Stomach (tissue), 8 donors: ENCODE measurements at regions not wholly inside any gene's neighbourhood (a gene's known extent, or its start where the extent isn't known, plus 50 kb on each side); places are given as distances from the start of the nearest gene placed in this dataset.

Source experiments
- DNase-seq, 2 donors: peaks; one replicate each; pipeline versions ENCODE4 v3.0.0 to v3.0.0-alpha.2; 2013 to 2019
- H3K27ac ChIP-seq, 5 donors: fragments of 200-600 bp in 4 of 5; sonication (generic) in 4 of 5; one replicate each; pipeline ENCODE4 v1.5.1; 2013 to 2019; ENCODE audit warnings: mild to moderate bottlenecking in 1 of 5, moderate library complexity in 1 of 5
- H3K27me3 ChIP-seq, 3 donors: fragments of 200-600 bp; sonication (generic); one replicate each; pipeline ENCODE4 v1.5.1; 2017 to 2019; ENCODE audit warnings: mixed run types in 1 of 3
- H3K36me3 ChIP-seq, 4 donors: fragments of 200-600 bp; sonication (generic); 1 replicate in 3 of 4; 2 replicates in 1 of 4; pipeline ENCODE4 v1.5.1; 2016 to 2019
- H3K4me1 ChIP-seq, 4 donors: fragments of 200-600 bp; sonication (generic); one replicate each; pipeline ENCODE4 v1.5.1; 2016 to 2019
- H3K4me3 ChIP-seq, 4 donors: fragments of 200-600 bp; sonication (generic) in 3 of 4; one replicate each; pipeline ENCODE4 v1.5.1; 2016 to 2019; ENCODE audit warnings: mild to moderate bottlenecking in 1 of 4
- H3K9me3 ChIP-seq, 4 donors: fragments of 200-600 bp; sonication (generic); one replicate each; pipeline ENCODE4 v1.5.1; 2016 to 2019
- CTCF ChIP-seq, 7 experiments: fragments of 450-650 bp in 4 of 7; fragments of 200-600 bp in 3 of 7; sonication (generic) in 3 of 7; IDR thresholded peaks; one replicate each; pipeline ENCODE4 v1.5.1; 2016 to 2019; ENCODE audit warnings: antibody characterized with exemption in 7 of 7, control low read depth in 2 of 7, mild to moderate bottlenecking in 1 of 7
- EP300 ChIP-seq: sonication (generic); formaldehyde crosslinking; IDR thresholded peaks from one replicate; pipeline ENCODE4 v1.6.1; 2017; ENCODE audit warnings: antibody characterized with exemption
- POLR2A ChIP-seq, 4 donors: fragments of 450-650 bp; IDR thresholded peaks; one replicate each; pipeline ENCODE4 v1.6.1; 2016; ENCODE audit warnings: antibody characterized with exemption in 4 of 4, control low read depth in 2 of 4, mild to moderate bottlenecking in 1 of 4, moderate library complexity in 1 of 4
- POLR2AphosphoS5 ChIP-seq, 3 donors: sonication (generic); formaldehyde crosslinking; IDR thresholded peaks; one replicate each; pipeline ENCODE4 v1.6.1; 2016; ENCODE audit warnings: antibody characterized with exemption in 3 of 3
- WGBS, 5 donors: extraction: QIAGEN DNeasy Blood & Tissue Kit in 3 of 5; methylation state at CpG; one replicate each; pipeline versions ENCODE4 v1.1.5 to v1.1.7; 2013 to 2018; 5-methylcytosine and 5-hydroxymethylcytosine counted together
- intact Hi-C: fragments of 100-400 bp; cut with DNase I; formaldehyde crosslinking; loops from one replicate; pipeline ENCODE4 v1.15.1; 2023; ENCODE audit warnings: low total_unique reads
- donor health status: healthy with polysubstance abuse.
- donor health status: Bipolar disorder and iron deficiency.
- donor health status: healthy.

- no peaks in the 10 kb centered on the region for H3K4me1 ChIP-seq
- no peak overlapping the region for H3K27ac ChIP-seq
- intact Hi-C loops = no loop called here
- H3K27me3 ChIP-seq = no peaks in the 10 kb centered on the region
- DNase-seq = no peak
- TF ChIP-seq POLR2A (IDR thresholded peaks at IDR 0.05) (no peak), EP300 (no peak), POLR2AphosphoS5 (IDR thresholded peaks at IDR 0.05) (no peak), CTCF (IDR thresholded peaks at IDR 0.05) (no peak)
- peaks cover 0 to 8% (median 0%) of the 10 kb centered on the region in 4 donors for H3K9me3 ChIP-seq
- 79 to 86% (median 81%) methylated on average over 10 of the region's 10 CpGs for WGBS, 5 donors
- no peak overlapping the region for H3K4me3 ChIP-seq
- H3K36me3 ChIP-seq = no peaks in the 10 kb centered on the region
Measured at GRCh38 chr2:67600222-67600871, 203.2 kb downstream of the ETAA1 start.

- Histone ChIP-seq H3K4me3 (no peak overlapping the region), H3K27ac (no peak overlapping the region), H3K9me3 (peaks cover 0 to 8% (median 0%) of the 10 kb centered on the region in 4 donors), H3K4me1 (no peaks in the 10 kb centered on the region), H3K27me3 (no peaks in the 10 kb centered on the region), H3K36me3 (no peaks in the 10 kb centered on the region)
- DNase-seq = no peak
- TF ChIP-seq EP300 (no peak), POLR2A (IDR thresholded peaks at IDR 0.05) (no peak), POLR2AphosphoS5 (IDR thresholded peaks at IDR 0.05) (no peak), CTCF (IDR thresholded peaks at IDR 0.05) (no peak)
- WGBS, 5 donors = 62 to 72% (median 64%) methylated on average over 1 of the region's 1 CpG
- intact Hi-C loops = no loop called here
Measured at GRCh38 chr2:67600946-67601345, 203.8 kb downstream of the ETAA1 start.

GRCh38 chr2:67604360-67604759, 207.2 kb downstream of the ETAA1 start:
- 85 to 96% (median 94%) methylated on average over 1 of the region's 1 CpG for WGBS, 5 donors
- Histone ChIP-seq H3K9me3 (no peaks in the 10 kb centered on the region), H3K4me1 (no peaks in the 10 kb centered on the region), H3K27me3 (no peaks in the 10 kb centered on the region), H3K27ac (no peak overlapping the region), H3K36me3 (no peaks in the 10 kb centered on the region), H3K4me3 (no peak overlapping the region)
- DNase-seq = no peak
- TF ChIP-seq EP300 = no peak
- TF ChIP-seq CTCF (IDR thresholded peaks at IDR 0.05) = no peak
- no peak for TF ChIP-seq POLR2A (IDR thresholded peaks at IDR 0.05)
- no peak for TF ChIP-seq POLR2AphosphoS5 (IDR thresholded peaks at IDR 0.05)
- intact Hi-C loops = no loop called here

GRCh38 chr2:67612576-67613042, 215.5 kb downstream of the ETAA1 start:
- TF ChIP-seq POLR2AphosphoS5 (IDR thresholded peaks at IDR 0.05) (no peak), EP300 (no peak), CTCF (IDR thresholded peaks at IDR 0.05) (no peak), POLR2A (IDR thresholded peaks at IDR 0.05) (no peak)
- no peaks in the 10 kb centered on the region for H3K36me3 ChIP-seq
- H3K9me3 ChIP-seq = no peaks in the 10 kb centered on the region
- no peaks in the 10 kb centered on the region for H3K4me1 ChIP-seq
- intact Hi-C loops = no loop called here
- no peak overlapping the region for H3K4me3 ChIP-seq
- 64 to 82% (median 73%) methylated on average over 4 of the region's 4 CpGs for WGBS, 5 donors
- H3K27ac ChIP-seq = no peak overlapping the region
- no peaks in the 10 kb centered on the region for H3K27me3 ChIP-seq
- no peak for DNase-seq
